ENCODE measurements at regions not wholly inside any gene's neighbourhood (a gene's known extent, or its start where the extent isn't known, plus 50 kb on each side); places are given as distances from the start of the nearest gene placed in this dataset.

GRCh38 chr6:156311291-156311690 is 465.9 kb upstream of the ARID1B start:
- no peak for TF ChIP-seq CTCF (conservative IDR thresholded peaks at IDR 0.05 in 1 of 2, IDR thresholded peaks at IDR 0.05 in 1 of 2; ENCODE audit: extremely low read depth in 1 of 2, insufficient read depth in 1 of 2, low read depth in 1 of 2, low read length in 2 of 2)
- no peak for TF ChIP-seq EZH2 (IDR thresholded peaks at IDR 0.05; ENCODE audit: borderline replicate concordance, low read length)

Data from mammary epithelial cell (primary cell).